Heart left ventricle (tissue), 13 donors: ENCODE measurements at regions not wholly inside any gene's neighbourhood (a gene's known extent, or its start where the extent isn't known, plus 50 kb on each side); places are given as distances from the start of the nearest gene placed in this dataset.

ENCODE experiments used
- CTCF ChIP-seq, 12 donors: fragments of 200-600 bp; sonication (generic) in 4 of 12; IDR thresholded peaks; one replicate each; pipeline versions ENCODE4 v1.5.0 to v1.8.0; 2018 to 2022; ENCODE audit warnings: antibody characterized with exemption in 12 of 12, mild to moderate bottlenecking in 5 of 12
- POLR2A ChIP-seq, 2 donors: fragments of 450-650 bp; IDR thresholded peaks; one replicate each; pipeline ENCODE4 v1.6.1; 2017; ENCODE audit warnings: antibody characterized with exemption in 2 of 2, mild to moderate bottlenecking in 2 of 2, moderate library complexity in 2 of 2
- donor health status: ischemic (EF 13 %, LVEDD 7.1; RV severe dilation, severe dysfunction).
- donor health status: DM: no; HTN: yes; CAD: no.
- donor health status: DM: no; HTN: no; CAD: no.
- donor health status: ischemic (EF 25% LVEDD 6.9; RV normal size, moderate dysfunction).
- donor health status: ischemic (EF 25% LVEDD 5.7; RV mildly dilated, moderate dysfunction).
- donor health status: ischemic (EF 35%, LVEDD 5.7; RV mildly dilated, moderate dysfunction).
- donor health status: nonischemic (EF 11% LVEDD 7.7; RV severe dilation, severe dysfunction).
- donor health status: DM: yes; HTN: yes; CAD: no.
- donor health status: PGD.
- donor health status: ischemic (EF 29% LVEDD 5.4; RV normal size, mild dysfunction).
- donor health status: nonischemic (EF 23%, LVEDD 6.1; RV moderate dilation, normal function).

GRCh38 chr9:108273988-108274387 is 581.8 kb downstream of the ACTL7B start:
- TF ChIP-seq CTCF (IDR thresholded peaks at IDR 0.05) = no peak
- TF ChIP-seq POLR2A (IDR thresholded peaks at IDR 0.05) = no peak
